Loucy (cell line): ENCODE measurements at regions not wholly inside any gene's neighbourhood (a gene's known extent, or its start where the extent isn't known, plus 50 kb on each side); places are given as distances from the start of the nearest gene placed in this dataset.

Experiments used
- CTCF ChIP-seq: fragments of 200-600 bp; sonication (generic); conservative IDR thresholded peaks from 2 replicates; pipeline ENCODE4 v1.5.1; 2014; ENCODE audit warnings: mild to moderate bottlenecking, antibody characterized with exemption, low read length
- EZH2phosphoT487 ChIP-seq: fragments of 200-600 bp; IDR thresholded peaks from 2 replicates; pipeline ENCODE4 v1.6.1; 2018; ENCODE audit warnings: antibody characterized with exemption, mild to moderate bottlenecking, moderate library complexity, borderline replicate concordance

GRCh38 chr12:127981875-127982274, 285.1 kb upstream of the TMEM132C start:
- TF ChIP-seq CTCF (no peak), EZH2phosphoT487 (no peak)
